Spleen (tissue), 7 donors: ENCODE measurements at regions not wholly inside any gene's neighbourhood (a gene's known extent, or its start where the extent isn't known, plus 50 kb on each side); places are given as distances from the start of the nearest gene placed in this dataset.
"Not testable (repeated sequence)": the region's sequence is repeated elsewhere in the genome, so short reads cannot be mapped to it uniquely, and the experiment has no call there.

Source experiments
- POLR2A ChIP-seq, 3 donors: fragments of 450-650 bp; IDR thresholded peaks; one replicate each; pipeline ENCODE4 v1.5.1; 2017; ENCODE audit warnings: antibody characterized with exemption in 3 of 3, mild to moderate bottlenecking in 1 of 3
- TF ChIP-seq, protein P1 (sequence below), 11 experiments: fragments of 200-600 bp in 7 of 11; fragments of 450-650 bp in 4 of 11; sonication (generic) in 4 of 11; IDR thresholded peaks in 8 of 11; conservative IDR thresholded peaks in 3 of 11; 1 replicate in 7 of 11; 2 replicates in 4 of 11; pipeline versions ENCODE4 v1.4.0 to v1.8.0; 2016 to 2021; ENCODE audit warnings: antibody characterized with exemption in 11 of 11, inconsistent platforms in 4 of 11, mild to moderate bottlenecking in 1 of 11
- donor health status: DM: no; HTN: no; CAD: no; lungs with moderate emphysema.
- donor health status: DM: no; HTN: no; CAD: no.
- donor health status: DM: no; HTN: no; CAD: no.

DNA sequence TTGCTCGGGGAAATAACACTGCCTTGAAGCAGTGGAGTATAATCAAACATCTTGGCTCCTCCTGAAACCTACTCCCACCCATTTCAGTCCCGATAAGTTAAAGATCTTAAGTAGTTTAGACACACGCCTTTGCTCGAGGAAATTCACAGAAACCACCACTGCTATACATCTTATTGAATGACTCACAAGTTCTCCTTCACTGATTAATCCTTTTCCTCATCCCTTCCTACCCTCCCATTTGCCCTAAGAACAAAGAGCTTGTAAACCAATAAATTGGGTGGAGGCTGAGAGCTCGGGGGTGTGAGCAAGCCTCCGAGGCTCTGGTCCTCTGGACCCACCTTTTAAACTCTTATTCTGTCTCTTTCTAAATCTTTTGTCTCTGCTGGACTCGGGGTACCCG, 86.5 kb downstream of the XCL2 start:
- TF ChIP-seq, protein P1, sequence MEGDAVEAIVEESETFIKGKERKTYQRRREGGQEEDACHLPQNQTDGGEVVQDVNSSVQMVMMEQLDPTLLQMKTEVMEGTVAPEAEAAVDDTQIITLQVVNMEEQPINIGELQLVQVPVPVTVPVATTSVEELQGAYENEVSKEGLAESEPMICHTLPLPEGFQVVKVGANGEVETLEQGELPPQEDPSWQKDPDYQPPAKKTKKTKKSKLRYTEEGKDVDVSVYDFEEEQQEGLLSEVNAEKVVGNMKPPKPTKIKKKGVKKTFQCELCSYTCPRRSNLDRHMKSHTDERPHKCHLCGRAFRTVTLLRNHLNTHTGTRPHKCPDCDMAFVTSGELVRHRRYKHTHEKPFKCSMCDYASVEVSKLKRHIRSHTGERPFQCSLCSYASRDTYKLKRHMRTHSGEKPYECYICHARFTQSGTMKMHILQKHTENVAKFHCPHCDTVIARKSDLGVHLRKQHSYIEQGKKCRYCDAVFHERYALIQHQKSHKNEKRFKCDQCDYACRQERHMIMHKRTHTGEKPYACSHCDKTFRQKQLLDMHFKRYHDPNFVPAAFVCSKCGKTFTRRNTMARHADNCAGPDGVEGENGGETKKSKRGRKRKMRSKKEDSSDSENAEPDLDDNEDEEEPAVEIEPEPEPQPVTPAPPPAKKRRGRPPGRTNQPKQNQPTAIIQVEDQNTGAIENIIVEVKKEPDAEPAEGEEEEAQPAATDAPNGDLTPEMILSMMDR (IDR thresholded peaks at IDR 0.05 in 8 of 11, conservative IDR thresholded peaks at IDR 0.05 in 3 of 11) = not testable (repeated sequence)
- not testable (repeated sequence) for TF ChIP-seq POLR2A (IDR thresholded peaks at IDR 0.05)
